Mammary epithelial cell (primary cell): ENCODE measurements at regions not wholly inside any gene's neighbourhood (a gene's known extent, or its start where the extent isn't known, plus 50 kb on each side); places are given as distances from the start of the nearest gene placed in this dataset.

ENCODE experiments used
- EZH2 ChIP-seq: IDR thresholded peaks from 2 replicates; pipeline ENCODE4 v1.6.1; 2012; ENCODE audit warnings: low read length, inconsistent platforms, borderline replicate concordance
- TF ChIP-seq, protein P1 (sequence below), 2 donors: IDR thresholded peaks in 1 of 2; conservative IDR thresholded peaks in 1 of 2; 2 replicates each; pipeline ENCODE4 v1.5.1; 2011 to 2012; ENCODE audit warnings: inconsistent platforms in 2 of 2, low read length in 2 of 2, mild to moderate bottlenecking in 2 of 2, control low read depth in 1 of 2, low read depth in 1 of 2; ENCODE audit not compliant: insufficient read depth in 1 of 2; ENCODE audit errors: extremely low read depth in 1 of 2

DNA sequence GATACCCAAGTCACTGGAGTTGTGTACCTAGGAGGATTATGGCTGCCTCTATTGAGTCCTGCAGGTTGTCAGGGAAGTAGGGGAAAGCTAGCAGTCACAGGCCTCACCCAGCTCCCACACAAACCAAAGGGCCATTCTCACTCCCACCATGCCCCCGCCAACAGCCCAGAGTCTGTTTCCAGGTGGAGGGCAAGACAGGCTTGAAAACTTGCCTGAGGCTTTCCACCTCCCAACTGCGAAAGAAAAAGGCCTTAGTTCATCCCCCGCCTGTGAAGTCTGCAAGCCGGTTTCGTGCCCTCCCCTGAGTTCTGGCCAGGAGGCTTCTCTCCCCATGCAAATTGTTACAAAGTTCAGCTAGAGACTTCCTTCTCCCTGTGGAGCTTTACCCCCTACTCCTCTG, 270.3 kb downstream of the TXNL1 start:
- TF ChIP-seq, protein P1, sequence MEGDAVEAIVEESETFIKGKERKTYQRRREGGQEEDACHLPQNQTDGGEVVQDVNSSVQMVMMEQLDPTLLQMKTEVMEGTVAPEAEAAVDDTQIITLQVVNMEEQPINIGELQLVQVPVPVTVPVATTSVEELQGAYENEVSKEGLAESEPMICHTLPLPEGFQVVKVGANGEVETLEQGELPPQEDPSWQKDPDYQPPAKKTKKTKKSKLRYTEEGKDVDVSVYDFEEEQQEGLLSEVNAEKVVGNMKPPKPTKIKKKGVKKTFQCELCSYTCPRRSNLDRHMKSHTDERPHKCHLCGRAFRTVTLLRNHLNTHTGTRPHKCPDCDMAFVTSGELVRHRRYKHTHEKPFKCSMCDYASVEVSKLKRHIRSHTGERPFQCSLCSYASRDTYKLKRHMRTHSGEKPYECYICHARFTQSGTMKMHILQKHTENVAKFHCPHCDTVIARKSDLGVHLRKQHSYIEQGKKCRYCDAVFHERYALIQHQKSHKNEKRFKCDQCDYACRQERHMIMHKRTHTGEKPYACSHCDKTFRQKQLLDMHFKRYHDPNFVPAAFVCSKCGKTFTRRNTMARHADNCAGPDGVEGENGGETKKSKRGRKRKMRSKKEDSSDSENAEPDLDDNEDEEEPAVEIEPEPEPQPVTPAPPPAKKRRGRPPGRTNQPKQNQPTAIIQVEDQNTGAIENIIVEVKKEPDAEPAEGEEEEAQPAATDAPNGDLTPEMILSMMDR (conservative IDR thresholded peaks at IDR 0.05 in 1 of 2, IDR thresholded peaks at IDR 0.05 in 1 of 2; ENCODE audit: extremely low read depth in 1 of 2, insufficient read depth in 1 of 2, low read depth in 1 of 2, low read length in 2 of 2) = no peak
- no peak for TF ChIP-seq EZH2
